B cell (primary cell): ENCODE measurements at regions not wholly inside any gene's neighbourhood (a gene's known extent, or its start where the extent isn't known, plus 50 kb on each side); places are given as distances from the start of the nearest gene placed in this dataset.

Experiments
- ATAC-seq: fragments of 200-7000 bp; cut with Tn5 transposase; one replicate; pipeline ENCODE4 v1.10.0; 2021; ENCODE audit warnings: low read depth, mild to moderate bottlenecking, moderate number of reproducible peaks, moderate library complexity
- CTCF ChIA-PET: fragments of 350-600 bp; sonication (Branson Sonifier 250); formaldehyde crosslinking; loops from one replicate; lab custom pipeline; 2021; ENCODE audit warnings: antibody characterized with exemption, inconsistent platforms; lab: Charles Lee
- POLR2A ChIA-PET: fragments of 350-600 bp; sonication (Branson Sonifier 250); formaldehyde crosslinking; loops from one replicate; lab custom pipeline; 2021; ENCODE audit warnings: antibody characterized with exemption; lab: Charles Lee
- DNase-seq: peaks from one replicate; pipeline ENCODE4 v3.0.0; 2013
- H2AFZ ChIP-seq: 2 replicates; pipeline ENCODE4 v1.6.1; 2012; ENCODE audit warnings: mild to moderate bottlenecking, low read depth, low read length; ENCODE audit not compliant: insufficient read depth, poor library complexity, severe bottlenecking
- H3K27ac ChIP-seq, 2 donors: 1 replicate in 1 of 2; 2 replicates in 1 of 2; pipeline ENCODE4 v1.5.1; 2012 to 2013; ENCODE audit warnings: low read length in 2 of 2, mild to moderate bottlenecking in 2 of 2, moderate library complexity in 1 of 2
- H3K27me3 ChIP-seq, 4 experiments: fragments of 200-600 bp in 1 of 4; sonication (generic) in 1 of 4; replicated peaks in 1 of 4; 1 replicate in 2 of 4; 2 replicates in 2 of 4; pipeline versions ENCODE4 v1.6.1 to v1.7.0; 2013 to 2016; ENCODE audit warnings: low read length in 3 of 4, mild to moderate bottlenecking in 2 of 4, mixed read lengths in 1 of 4, moderate library complexity in 1 of 4; ENCODE audit not compliant: insufficient read depth in 4 of 4, control insufficient read depth in 3 of 4; ENCODE audit errors: control extremely low read depth in 1 of 4
- H3K36me3 ChIP-seq, 2 experiments: replicated peaks in 1 of 2; 1 replicate in 1 of 2; 2 replicates in 1 of 2; pipeline versions ENCODE4 v1.6.1 to v1.7.1; 2013; ENCODE audit warnings: low read length in 1 of 2; ENCODE audit not compliant: insufficient read depth in 2 of 2, control insufficient read depth in 1 of 2; ENCODE audit errors: control extremely low read depth in 1 of 2, extremely low read depth in 1 of 2
- H3K4me1 ChIP-seq, 2 donors: fragments of 200-600 bp in 1 of 2; sonication (generic) in 1 of 2; 1 replicate in 1 of 2; 2 replicates in 1 of 2; pipeline versions ENCODE4 v1.5.1 to v1.6.1; 2013 to 2017; ENCODE audit warnings: low read length in 2 of 2; ENCODE audit not compliant: control insufficient read depth in 2 of 2, insufficient read depth in 2 of 2
- H3K4me2 ChIP-seq: replicated peaks from 2 replicates; pipeline ENCODE3; 2012; ENCODE audit warnings: mild to moderate bottlenecking, low read depth, low read length; ENCODE audit not compliant: poor library complexity, severe bottlenecking
- H3K4me3 ChIP-seq, 5 experiments: fragments of 200-600 bp in 1 of 5; sonication (generic) in 1 of 5; 1 replicate in 3 of 5; 2 replicates in 2 of 5; pipeline versions ENCODE4 v1.5.1 to v1.7.0; 2011 to 2016; ENCODE audit warnings: low read length in 4 of 5, mild to moderate bottlenecking in 4 of 5, low read depth in 2 of 5, control low read depth in 1 of 5, moderate library complexity in 1 of 5; ENCODE audit not compliant: insufficient read depth in 1 of 5; ENCODE audit errors: control extremely low read depth in 1 of 5, extremely low read depth in 1 of 5
- H3K79me2 ChIP-seq: fragments of 200-600 bp; sonication (generic); one replicate; pipeline ENCODE4 v1.6.0; 2016; ENCODE audit warnings: low read length; ENCODE audit not compliant: control insufficient read depth, insufficient read depth
- H3K9ac ChIP-seq: fragments of 200-600 bp; sonication (generic); 2 replicates; pipeline ENCODE4 v1.6.1; 2017; ENCODE audit warnings: mild to moderate bottlenecking, low read length, moderate library complexity
- H3K9me3 ChIP-seq, 3 donors: one replicate each; pipeline versions ENCODE4 v1.6.1 to v1.7.1; 2013; ENCODE audit warnings: low read length in 2 of 3; ENCODE audit not compliant: control insufficient read depth in 2 of 3, insufficient read depth in 1 of 3; ENCODE audit errors: control extremely low read depth in 1 of 3
- H4K20me1 ChIP-seq: 2 replicates; pipeline ENCODE4 v1.6.0; 2012; ENCODE audit warnings: mild to moderate bottlenecking, low read length; ENCODE audit not compliant: insufficient read depth, control insufficient read depth, poor library complexity, severe bottlenecking
- H3K27ac Mint-ChIP-seq: one replicate; pipeline ENCODE4 v1.8.0; 2021; ENCODE audit warnings: mixed read lengths
- H3K27me3 Mint-ChIP-seq: one replicate; pipeline ENCODE4 v1.8.0; 2021; ENCODE audit warnings: mixed read lengths
- H3K4me1 Mint-ChIP-seq: one replicate; pipeline ENCODE4 v1.8.0; 2021; ENCODE audit warnings: mixed read lengths
- H3K4me3 Mint-ChIP-seq: one replicate; pipeline ENCODE4 v1.8.0; 2021; ENCODE audit warnings: mixed read lengths
- H3K9me3 Mint-ChIP-seq: one replicate; pipeline ENCODE4 v1.8.0; 2022; ENCODE audit warnings: mixed read lengths; ENCODE audit not compliant: insufficient read depth
- EZH2 ChIP-seq: IDR thresholded peaks from 2 replicates; pipeline ENCODE4 v1.6.1; 2012; ENCODE audit warnings: borderline replicate concordance, low read depth, mild to moderate bottlenecking, moderate library complexity, low read length; ENCODE audit not compliant: insufficient read depth, poor library complexity, severe bottlenecking
- WGBS: methylation state at CpG from one replicate; pipeline ENCODE4 v1.1.5; 2013; ENCODE audit warnings: missing lambda C conversion rate; ENCODE audit not compliant: insufficient coverage; 5-methylcytosine and 5-hydroxymethylcytosine counted together
- intact Hi-C: fragments of 100-400 bp; cut with micrococcal nuclease; formaldehyde crosslinking; loops from one replicate; pipeline ENCODE4 v1.10.0; 2022
- TF ChIP-seq, protein P1 (sequence below): fragments of 200-600 bp; IDR thresholded peaks from one replicate; pipeline ENCODE4 v1.8.0; 2022; ENCODE audit warnings: antibody characterized with exemption, mild to moderate bottlenecking

DNA sequence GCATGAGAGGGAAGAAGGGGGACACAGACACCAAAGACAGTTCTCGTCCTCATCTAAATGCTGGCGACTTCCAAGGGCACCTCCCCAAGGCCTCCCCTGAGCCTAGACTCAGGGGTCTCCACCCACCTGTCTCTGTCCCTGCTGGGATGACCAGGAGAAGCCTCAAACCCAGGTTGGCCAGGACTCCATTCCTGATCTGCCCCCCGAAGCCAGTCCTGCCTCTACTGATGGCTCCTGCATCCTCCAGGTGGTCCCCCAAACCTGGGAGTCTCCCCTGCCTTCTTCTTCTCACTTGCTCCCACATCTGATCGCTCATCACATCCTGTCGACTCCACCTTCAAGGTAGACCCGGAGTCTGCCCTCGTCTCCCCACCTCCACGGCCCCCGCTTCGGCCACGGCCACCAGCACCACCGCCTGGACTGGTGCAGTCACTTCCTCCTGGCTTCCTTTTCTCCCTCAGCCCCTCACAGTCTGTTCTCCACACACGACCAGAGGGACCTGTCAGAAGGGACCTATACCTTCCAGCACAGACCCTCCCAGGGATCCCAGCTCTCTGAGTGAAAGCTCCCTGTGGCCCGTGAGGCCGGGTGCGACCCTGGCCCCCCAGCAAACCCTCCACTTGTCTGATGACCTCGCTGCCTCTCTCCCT, 92.1 kb downstream of the CEBPB start:
- H3K27ac Mint-ChIP-seq: no peak overlapping the region
- H3K27me3 Mint-ChIP-seq: peaks cover 9% of the 10 kb centered on the region
- no peak overlapping the region for H3K27ac ChIP-seq
- no peaks in the 10 kb centered on the region for H3K9me3 Mint-ChIP-seq
- H3K9ac ChIP-seq: no peak overlapping the region
- H3K27me3 ChIP-seq: peaks cover 0 to 6% (median 2%) of the 10 kb centered on the region in 4 experiments
- no peak for ATAC-seq
- no peaks in the 10 kb centered on the region for H3K79me2 ChIP-seq
- 52% methylated on average over 17 of the region's 17 CpGs for WGBS
- no peaks in the 10 kb centered on the region for H4K20me1 ChIP-seq
- POLR2A ChIA-PET: no interaction called here
- no peak overlapping the region for H2AFZ ChIP-seq
- CTCF ChIA-PET: no interaction called here
- intact Hi-C loops: no loop called here
- H3K4me2 ChIP-seq: no peak overlapping the region
- no peak overlapping the region for H3K4me3 ChIP-seq
- no peaks in the 10 kb centered on the region for H3K9me3 ChIP-seq
- peaks cover 18 to 23% of the 10 kb centered on the region in 2 donors for H3K4me1 ChIP-seq
- no peak for TF ChIP-seq EZH2
- TF ChIP-seq, protein P1, sequence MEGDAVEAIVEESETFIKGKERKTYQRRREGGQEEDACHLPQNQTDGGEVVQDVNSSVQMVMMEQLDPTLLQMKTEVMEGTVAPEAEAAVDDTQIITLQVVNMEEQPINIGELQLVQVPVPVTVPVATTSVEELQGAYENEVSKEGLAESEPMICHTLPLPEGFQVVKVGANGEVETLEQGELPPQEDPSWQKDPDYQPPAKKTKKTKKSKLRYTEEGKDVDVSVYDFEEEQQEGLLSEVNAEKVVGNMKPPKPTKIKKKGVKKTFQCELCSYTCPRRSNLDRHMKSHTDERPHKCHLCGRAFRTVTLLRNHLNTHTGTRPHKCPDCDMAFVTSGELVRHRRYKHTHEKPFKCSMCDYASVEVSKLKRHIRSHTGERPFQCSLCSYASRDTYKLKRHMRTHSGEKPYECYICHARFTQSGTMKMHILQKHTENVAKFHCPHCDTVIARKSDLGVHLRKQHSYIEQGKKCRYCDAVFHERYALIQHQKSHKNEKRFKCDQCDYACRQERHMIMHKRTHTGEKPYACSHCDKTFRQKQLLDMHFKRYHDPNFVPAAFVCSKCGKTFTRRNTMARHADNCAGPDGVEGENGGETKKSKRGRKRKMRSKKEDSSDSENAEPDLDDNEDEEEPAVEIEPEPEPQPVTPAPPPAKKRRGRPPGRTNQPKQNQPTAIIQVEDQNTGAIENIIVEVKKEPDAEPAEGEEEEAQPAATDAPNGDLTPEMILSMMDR: no peak
- H3K36me3 ChIP-seq: no peaks in the 10 kb centered on the region
- peaks cover 20% of the 10 kb centered on the region for H3K4me1 Mint-ChIP-seq
- no peak for DNase-seq
- no peak overlapping the region for H3K4me3 Mint-ChIP-seq

DNA sequence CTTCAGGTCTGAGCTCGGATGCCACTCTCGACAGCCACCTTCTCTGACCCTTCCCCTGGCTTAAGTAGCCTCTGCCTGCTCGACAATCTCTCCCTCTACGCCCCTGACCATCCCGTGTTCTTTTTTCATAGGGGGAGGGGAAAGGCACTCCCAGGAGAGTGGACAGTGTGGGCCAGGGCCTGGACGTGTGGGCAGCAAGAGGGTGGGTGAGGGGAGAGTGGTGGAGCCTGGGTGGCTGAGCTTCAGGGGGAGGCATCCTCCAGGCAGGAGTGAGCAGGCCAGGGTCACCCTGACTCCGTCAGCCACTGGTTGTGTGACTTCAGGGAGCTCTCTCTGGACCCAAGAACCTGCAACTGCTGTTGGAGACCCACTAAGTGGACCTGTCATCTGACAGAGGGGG, 92.7 kb downstream of the CEBPB start:
- H3K4me1 Mint-ChIP-seq: peaks cover 20% of the 10 kb centered on the region
- H3K9ac ChIP-seq: no peak overlapping the region
- intact Hi-C loops: no loop called here

More for the DNA sequence above, 92.7 kb downstream of the CEBPB start:
- no peak for DNase-seq
- Histone ChIP-seq H3K4me1 (peaks cover 18 to 23% of the 10 kb centered on the region in 2 donors), H3K4me2 (no peak overlapping the region), H3K4me3 (no peak overlapping the region), H2AFZ (no peak overlapping the region), H3K79me2 (no peaks in the 10 kb centered on the region), H3K27me3 (peaks cover 0 to 5% (median 2%) of the 10 kb centered on the region in 4 experiments), H4K20me1 (no peaks in the 10 kb centered on the region), H3K9me3 (no peaks in the 10 kb centered on the region), H3K27ac (no peak overlapping the region), H3K36me3 (no peaks in the 10 kb centered on the region)
- TF ChIP-seq, protein P1: no peak
- TF ChIP-seq EZH2: no peak
- Mint-ChIP-seq H3K27me3 (peaks cover 10% of the 10 kb centered on the region), H3K4me3 (no peak overlapping the region), H3K27ac (no peak overlapping the region), H3K9me3 (no peaks in the 10 kb centered on the region)
- ChIA-PET POLR2A (no interaction called here), CTCF (no interaction called here)
- no peak for ATAC-seq
- 85% methylated on average over 4 of the region's 7 CpGs for WGBS
